Esophagus muscularis mucosa (tissue), 3 donors: ENCODE measurements at regions not wholly inside any gene's neighbourhood (a gene's known extent, or its start where the extent isn't known, plus 50 kb on each side); places are given as distances from the start of the nearest gene placed in this dataset.

Experiments used
- POLR2AphosphoS5 ChIP-seq, 2 donors: sonication (generic); formaldehyde crosslinking; IDR thresholded peaks; one replicate each; pipeline ENCODE4 v1.6.1; 2017; ENCODE audit warnings: antibody characterized with exemption in 2 of 2
- TF ChIP-seq, protein P1 (sequence below), 3 experiments: fragments of 200-600 bp in 2 of 3; fragments of 450-650 bp in 1 of 3; sonication (generic) in 2 of 3; IDR thresholded peaks; one replicate each; pipeline ENCODE4 v1.5.1; 2017 to 2019; ENCODE audit warnings: antibody characterized with exemption in 3 of 3, mild to moderate bottlenecking in 2 of 3, moderate library complexity in 1 of 3

DNA sequence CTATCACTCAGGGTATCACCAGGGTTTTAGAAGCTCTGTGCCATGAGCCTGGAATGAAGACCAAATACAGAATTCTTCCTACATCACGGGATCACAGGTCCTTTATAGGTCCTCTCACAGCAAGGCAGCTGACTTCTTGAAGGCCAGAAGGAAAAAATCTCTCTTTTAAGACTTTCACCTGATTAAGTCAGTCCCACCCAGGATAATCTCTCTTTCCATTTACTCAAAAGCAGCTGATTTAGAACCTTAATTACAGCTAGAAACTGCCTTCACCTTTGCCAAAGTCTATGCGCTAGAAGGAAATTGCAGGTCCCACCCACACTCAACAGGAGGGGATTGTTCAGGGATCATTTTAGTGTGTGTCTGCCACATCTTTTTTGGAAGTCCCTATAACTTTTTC, 135.1 kb downstream of the RAB11FIP2 start:
- TF ChIP-seq, protein P1, sequence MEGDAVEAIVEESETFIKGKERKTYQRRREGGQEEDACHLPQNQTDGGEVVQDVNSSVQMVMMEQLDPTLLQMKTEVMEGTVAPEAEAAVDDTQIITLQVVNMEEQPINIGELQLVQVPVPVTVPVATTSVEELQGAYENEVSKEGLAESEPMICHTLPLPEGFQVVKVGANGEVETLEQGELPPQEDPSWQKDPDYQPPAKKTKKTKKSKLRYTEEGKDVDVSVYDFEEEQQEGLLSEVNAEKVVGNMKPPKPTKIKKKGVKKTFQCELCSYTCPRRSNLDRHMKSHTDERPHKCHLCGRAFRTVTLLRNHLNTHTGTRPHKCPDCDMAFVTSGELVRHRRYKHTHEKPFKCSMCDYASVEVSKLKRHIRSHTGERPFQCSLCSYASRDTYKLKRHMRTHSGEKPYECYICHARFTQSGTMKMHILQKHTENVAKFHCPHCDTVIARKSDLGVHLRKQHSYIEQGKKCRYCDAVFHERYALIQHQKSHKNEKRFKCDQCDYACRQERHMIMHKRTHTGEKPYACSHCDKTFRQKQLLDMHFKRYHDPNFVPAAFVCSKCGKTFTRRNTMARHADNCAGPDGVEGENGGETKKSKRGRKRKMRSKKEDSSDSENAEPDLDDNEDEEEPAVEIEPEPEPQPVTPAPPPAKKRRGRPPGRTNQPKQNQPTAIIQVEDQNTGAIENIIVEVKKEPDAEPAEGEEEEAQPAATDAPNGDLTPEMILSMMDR (IDR thresholded peaks at IDR 0.05): no peak
- no peak for TF ChIP-seq POLR2AphosphoS5 (IDR thresholded peaks at IDR 0.05)
